ENCODE measurements at regions not wholly inside any gene's neighbourhood (a gene's known extent, or its start where the extent isn't known, plus 50 kb on each side); places are given as distances from the start of the nearest gene placed in this dataset.
"Not testable (repeated sequence)": the region's sequence is repeated elsewhere in the genome, so short reads cannot be mapped to it uniquely, and the experiment has no call there.

DNA sequence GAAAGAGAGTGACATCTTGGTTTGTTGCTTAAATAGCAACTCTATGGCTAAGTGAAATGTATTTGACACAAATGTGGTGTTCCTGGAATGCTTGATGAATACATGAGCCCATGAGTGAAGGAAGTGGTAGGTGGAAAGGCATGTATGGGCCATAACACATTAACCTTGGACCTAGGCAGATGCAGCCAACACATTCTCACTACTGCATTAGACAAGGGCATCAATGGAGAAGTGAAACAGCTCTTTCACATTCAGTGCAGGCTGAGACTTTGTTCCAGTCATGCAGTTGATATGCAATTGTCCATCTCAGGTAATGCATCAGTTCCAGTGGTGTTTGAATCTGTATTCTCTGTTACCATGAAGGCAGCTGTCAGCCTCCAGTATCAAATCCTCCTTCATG lies 133.6 kb downstream of the HS3ST3B1 start:
- Histone ChIP-seq H3K4me3 (no peak overlapping the region), H3K36me3 (no peaks in the 10 kb centered on the region), H3K9me3 (no peaks in the 10 kb centered on the region), H3K27ac (no peak overlapping the region), H3K27me3 (peaks cover 4% of the 10 kb centered on the region), H3K4me1 (no peaks in the 10 kb centered on the region)
- TF ChIP-seq CTCF (IDR thresholded peaks at IDR 0.05), result no peak
- no peak for ATAC-seq

GRCh38 chr17:14432079-14432478 lies 131.2 kb downstream of the HS3ST3B1 start:
- H3K4me1 ChIP-seq, result no peaks in the 10 kb centered on the region
- peaks cover 4% of the 10 kb centered on the region for H3K27me3 ChIP-seq
- no peaks in the 10 kb centered on the region for H3K36me3 ChIP-seq
- H3K27ac ChIP-seq, result no peak overlapping the region
- no peak for ATAC-seq
- no peaks in the 10 kb centered on the region for H3K9me3 ChIP-seq
- TF ChIP-seq EP300 (IDR thresholded peaks at IDR 0.05) (no peak), CTCF (IDR thresholded peaks at IDR 0.05) (no peak), POLR2A (IDR thresholded peaks at IDR 0.05) (no peak), POLR2AphosphoS5 (IDR thresholded peaks at IDR 0.05) (no peak)
- H3K4me3 ChIP-seq, result no peak overlapping the region
- 61 to 64% methylated on average over 2 of the region's 2 CpGs for WGBS, 2 donors (ENCODE audit: low coverage in 1 of 2)

GRCh38 chr17:14429084-14429483 lies 128.2 kb downstream of the HS3ST3B1 start:
- TF ChIP-seq POLR2AphosphoS5 (IDR thresholded peaks at IDR 0.05) (no peak), EP300 (IDR thresholded peaks at IDR 0.05) (no peak), CTCF (IDR thresholded peaks at IDR 0.05) (no peak), POLR2A (IDR thresholded peaks at IDR 0.05) (no peak)
- Histone ChIP-seq H3K4me1 (no peaks in the 10 kb centered on the region), H3K27me3 (no peaks in the 10 kb centered on the region), H3K27ac (no peak overlapping the region), H3K9me3 (no peaks in the 10 kb centered on the region), H3K36me3 (no peaks in the 10 kb centered on the region), H3K4me3 (no peak overlapping the region)
- ATAC-seq, result no peak
- WGBS, 2 donors (ENCODE audit: low coverage in 1 of 2), result 86 to 93% methylated on average over 2 of the region's 2 CpGs

DNA sequence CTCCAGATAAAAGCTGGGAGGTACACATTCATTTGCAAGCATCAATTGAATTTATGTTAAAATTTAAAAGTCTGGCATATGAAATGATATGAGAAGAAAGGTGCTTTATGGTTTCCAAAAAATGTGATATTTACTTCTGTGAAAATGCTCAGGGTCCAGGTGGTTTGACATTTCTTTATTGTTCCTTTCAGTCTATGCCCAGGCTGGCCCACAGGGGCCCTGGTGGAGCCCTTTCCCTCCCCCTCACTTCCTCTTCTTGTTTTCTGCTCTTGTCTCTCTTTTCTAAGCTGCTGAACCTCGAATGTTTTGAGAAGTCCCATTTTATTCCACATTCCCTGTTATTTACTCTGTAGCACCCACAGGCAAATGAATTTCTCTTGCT lies 127.8 kb downstream of the HS3ST3B1 start:
- Histone ChIP-seq H3K4me3 (no peak overlapping the region), H3K4me1 (no peaks in the 10 kb centered on the region), H3K27me3 (no peaks in the 10 kb centered on the region), H3K27ac (no peak overlapping the region), H3K36me3 (no peaks in the 10 kb centered on the region), H3K9me3 (no peaks in the 10 kb centered on the region)
- no peak for TF ChIP-seq POLR2AphosphoS5 (IDR thresholded peaks at IDR 0.05)
- TF ChIP-seq EP300 (IDR thresholded peaks at IDR 0.05), result no peak
- TF ChIP-seq POLR2A (IDR thresholded peaks at IDR 0.05), result no peak
- TF ChIP-seq CTCF (IDR thresholded peaks at IDR 0.05), result no peak
- WGBS, 2 donors (ENCODE audit: low coverage in 1 of 2), result 9 to 45% methylated on average over 1 of the region's 1 CpG
- ATAC-seq, result no peak

- no peaks in the 10 kb centered on the region for H3K4me1 ChIP-seq
- H3K9me3 ChIP-seq, result no peaks in the 10 kb centered on the region
- no peaks in the 10 kb centered on the region for H3K27me3 ChIP-seq
- no peak overlapping the region for H3K27ac ChIP-seq
- ATAC-seq, result no peak
- WGBS, 2 donors (ENCODE audit: low coverage in 1 of 2), result 36 to 45% methylated on average over 5 to 14 of the region's 14 CpGs
- no peaks in the 10 kb centered on the region for H3K36me3 ChIP-seq
- TF ChIP-seq EP300 (IDR thresholded peaks at IDR 0.05) (no peak), POLR2AphosphoS5 (IDR thresholded peaks at IDR 0.05) (no peak), CTCF (IDR thresholded peaks at IDR 0.05) (no peak), POLR2A (IDR thresholded peaks at IDR 0.05) (no peak)
- no peak overlapping the region for H3K4me3 ChIP-seq
Observed at GRCh38 chr17:14427900-14428647, 127.2 kb downstream of the HS3ST3B1 start.

- H3K4me1 ChIP-seq, H3K4me3 ChIP-seq, ATAC-seq, H3K27me3 ChIP-seq, H3K9me3 ChIP-seq, H3K27ac ChIP-seq, H3K36me3 ChIP-seq: not testable (repeated sequence)
- WGBS, 2 donors (ENCODE audit: low coverage in 1 of 2), result 60 to 64% methylated on average over 2 to 4 of the region's 8 CpGs
Observed at GRCh38 chr17:14423156-14423555, 122.3 kb downstream of the HS3ST3B1 start.
